SK-N-SH (cell line): ENCODE measurements at regions not wholly inside any gene's neighbourhood (a gene's known extent, or its start where the extent isn't known, plus 50 kb on each side); places are given as distances from the start of the nearest gene placed in this dataset.
"Not testable (repeated sequence)": the region's sequence is repeated elsewhere in the genome, so short reads cannot be mapped to it uniquely, and the experiment has no call there.

Source experiments
- CTCF ChIA-PET: fragments of 300-600, 350-600 bp; formaldehyde crosslinking; extraction: SDS; loops from one replicate; lab custom pipeline; 2021; lab: Yijun Ruan, JAX
- POLR2A ChIA-PET: fragments of 350-600 bp; sonication (Branson Sonifier 250); formaldehyde crosslinking; extraction: SDS; loops from one replicate; lab custom pipeline; 2020; ENCODE audit warnings: antibody characterized with exemption, inconsistent platforms; lab: Yijun Ruan, JAX
- DNase-seq: peaks from one replicate; pipeline ENCODE4 v3.0.0; 2012
- H2AFZ ChIP-seq: fragments of 200-600 bp; sonication (generic); 2 replicates; pipeline ENCODE4 v1.8.1; 2016; ENCODE audit warnings: antibody characterized with exemption, mild to moderate bottlenecking, low read depth
- H3F3A ChIP-seq: fragments of 200-600 bp; sonication (generic); replicated peaks from 2 replicates; pipeline ENCODE3; 2016; ENCODE audit warnings: antibody characterized with exemption, mild to moderate bottlenecking; ENCODE audit not compliant: insufficient read depth
- H3K27ac ChIP-seq, 2 experiments: fragments of 200-500 bp in 1 of 2; fragments of 200-600 bp in 1 of 2; sonication (Bioruptor generic) in 1 of 2; sonication (generic), shearing (Covaris generic) in 1 of 2; 2 replicates each; pipeline versions ENCODE4 v1.5.1 to v1.6.1; 2014 to 2016; ENCODE audit warnings: low read depth in 2 of 2, inconsistent platforms in 1 of 2, low read length in 1 of 2, mild to moderate bottlenecking in 1 of 2, mixed read lengths in 1 of 2
- H3K27me3 ChIP-seq: fragments of 200-600 bp; sonication (generic), shearing (Covaris generic); 2 replicates; pipeline ENCODE4 v1.6.1; 2016; ENCODE audit warnings: mixed run types; ENCODE audit not compliant: insufficient read depth
- H3K36me3 ChIP-seq, 2 experiments: fragments of 200-500 bp in 1 of 2; fragments of 200-600 bp in 1 of 2; sonication (Bioruptor generic) in 1 of 2; sonication (generic) in 1 of 2; replicated peaks in 1 of 2; 2 replicates each; pipeline versions ENCODE3 to v1.5.1; 2014 to 2016; ENCODE audit warnings: low read length in 1 of 2, mild to moderate bottlenecking in 1 of 2; ENCODE audit not compliant: insufficient read depth in 2 of 2, control insufficient read depth in 1 of 2
- H3K4me1 ChIP-seq, 2 experiments: fragments of 200-500 bp in 1 of 2; fragments of 200-600 bp in 1 of 2; sonication (Bioruptor generic) in 1 of 2; sonication (generic), shearing (Covaris generic) in 1 of 2; 2 replicates each; pipeline versions ENCODE4 v1.5.1 to v1.6.1; 2014 to 2016; ENCODE audit warnings: low read depth in 1 of 2, low read length in 1 of 2, mixed run types in 1 of 2; ENCODE audit not compliant: insufficient read depth in 2 of 2, control insufficient read depth in 1 of 2
- H3K4me2 ChIP-seq: fragments of 200-600 bp; sonication (generic), shearing (Covaris generic); 2 replicates; pipeline ENCODE4 v1.6.1; 2017; ENCODE audit warnings: mixed run types
- H3K4me3 ChIP-seq, 2 experiments: fragments of 200-500 bp in 1 of 2; fragments of 200-600 bp in 1 of 2; sonication (Bioruptor generic) in 1 of 2; sonication (generic), shearing (Covaris generic) in 1 of 2; 2 replicates each; pipeline versions ENCODE4 v1.5.1 to v1.8.1; 2014 to 2016; ENCODE audit warnings: low read depth in 2 of 2, inconsistent platforms in 1 of 2, low read length in 1 of 2, mild to moderate bottlenecking in 1 of 2, mixed read lengths in 1 of 2, moderate library complexity in 1 of 2
- H3K79me2 ChIP-seq: fragments of 200-600 bp; sonication (generic); 2 replicates; pipeline ENCODE4 v1.8.1; 2017; ENCODE audit warnings: mild to moderate bottlenecking; ENCODE audit not compliant: insufficient read depth
- H3K9ac ChIP-seq: fragments of 200-600 bp; sonication (generic); 2 replicates; pipeline ENCODE4 v1.6.1; 2017; ENCODE audit warnings: mixed run types
- H3K9me2 ChIP-seq: fragments of 200-600 bp; sonication (generic); 2 replicates; pipeline ENCODE4 v1.6.1; 2017; ENCODE audit warnings: mixed run types
- H3K9me3 ChIP-seq: fragments of 200-600 bp; sonication (generic); 2 replicates; pipeline ENCODE4 v1.6.1; 2017; ENCODE audit warnings: mixed run types, mild to moderate bottlenecking, moderate library complexity
- H4K20me1 ChIP-seq: fragments of 200-600 bp; sonication (generic); 2 replicates; pipeline ENCODE4 v1.6.1; 2017; ENCODE audit warnings: mild to moderate bottlenecking, mixed run types; ENCODE audit not compliant: insufficient read depth
- EZH2phosphoT487 ChIP-seq: fragments of 200-600 bp; sonication (generic); IDR thresholded peaks from 2 replicates; pipeline ENCODE4 v1.6.1; 2017; ENCODE audit warnings: low read depth, mixed run types, mild to moderate bottlenecking, antibody characterized with exemption, moderate library complexity, borderline replicate concordance
- GATA2 ChIP-seq: sonication (generic); formaldehyde crosslinking; IDR thresholded peaks from 2 replicates; pipeline ENCODE4 v1.5.0; 2020; ENCODE audit warnings: mild to moderate bottlenecking, missing genetic modification reagents
- JUND ChIP-seq: IDR thresholded peaks from 2 replicates; pipeline ENCODE4 v1.4.0; 2012
- MAX ChIP-seq: IDR thresholded peaks from 2 replicates; pipeline ENCODE4 v1.4.0; 2012; ENCODE audit warnings: low read depth
- POLR2AphosphoS5 ChIP-seq: IDR thresholded peaks from 2 replicates; pipeline ENCODE4 v1.6.1; 2012; ENCODE audit warnings: low read depth, low read length
- RCOR1 ChIP-seq: fragments of 150-350 bp; IDR thresholded peaks from 2 replicates; pipeline ENCODE4 v1.6.1; 2017; ENCODE audit warnings: antibody characterized with exemption, low read length
- TCF12 ChIP-seq: IDR thresholded peaks from 2 replicates; pipeline ENCODE4 v1.4.0; 2012
- TEAD4 ChIP-seq: IDR thresholded peaks from 2 replicates; pipeline ENCODE4 v1.4.0; 2012; ENCODE audit warnings: mild to moderate bottlenecking, borderline replicate concordance; ENCODE audit not compliant: insufficient read depth
- YY1 ChIP-seq: IDR thresholded peaks from 2 replicates; pipeline ENCODE4 v1.4.0; 2012; ENCODE audit warnings: low read depth, mild to moderate bottlenecking
- WGBS: methylation state at CpG from one replicate; pipeline ENCODE4 v1.1.6; 2017; ENCODE audit warnings: low lambda C conversion rate; 5-methylcytosine and 5-hydroxymethylcytosine counted together
- TF ChIP-seq, protein P1 (sequence below): IDR thresholded peaks from 2 replicates; pipeline ENCODE4; 2012
- TF ChIP-seq, protein P2 (sequence below): IDR thresholded peaks from 2 replicates; pipeline ENCODE4 v1.6.1; 2012; ENCODE audit warnings: mild to moderate bottlenecking, low read depth, low read length, moderate library complexity

DNA sequence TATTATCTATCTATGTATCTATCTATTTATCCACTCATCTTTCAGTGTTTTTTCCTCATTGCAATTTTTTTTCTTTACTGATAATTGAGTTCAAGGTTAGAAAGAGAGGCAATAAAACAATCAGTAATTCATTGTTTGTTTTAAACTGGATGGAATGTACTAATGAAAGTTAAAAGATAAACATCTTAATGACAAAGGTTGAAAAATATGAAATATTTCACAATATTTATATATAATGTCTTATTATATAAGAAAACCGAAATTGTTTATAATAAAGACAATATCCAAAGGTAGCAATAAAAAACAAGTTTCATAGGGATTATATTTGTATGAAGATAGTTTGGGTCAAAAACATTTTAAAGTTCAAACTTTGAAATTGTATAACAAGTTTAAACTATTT is 1015.5 kb upstream of the MIR17HG start:
- Histone ChIP-seq H3K9me2 (no peaks in the 10 kb centered on the region; the same call in 1 of the 2 replicates), H3K4me1 (no peaks in the 10 kb centered on the region), H3F3A (no peaks in the 10 kb centered on the region), H3K9me3 (no peaks in the 10 kb centered on the region), H2AFZ (no peak overlapping the region), H4K20me1 (no peaks in the 10 kb centered on the region), H3K79me2 (no peaks in the 10 kb centered on the region), H3K4me3 (no peak overlapping the region), H3K36me3 (no peaks in the 10 kb centered on the region), H3K27ac (no peak overlapping the region), H3K9ac (no peak overlapping the region), H3K27me3 (no peaks in the 10 kb centered on the region), H3K4me2 (no peak overlapping the region)
- TF ChIP-seq POLR2AphosphoS5 (no peak), YY1 (no peak), MAX (no peak), EZH2phosphoT487 (no peak), JUND (no peak), TCF12 (no peak), TEAD4 (no peak)
- TF ChIP-seq, protein P1, sequence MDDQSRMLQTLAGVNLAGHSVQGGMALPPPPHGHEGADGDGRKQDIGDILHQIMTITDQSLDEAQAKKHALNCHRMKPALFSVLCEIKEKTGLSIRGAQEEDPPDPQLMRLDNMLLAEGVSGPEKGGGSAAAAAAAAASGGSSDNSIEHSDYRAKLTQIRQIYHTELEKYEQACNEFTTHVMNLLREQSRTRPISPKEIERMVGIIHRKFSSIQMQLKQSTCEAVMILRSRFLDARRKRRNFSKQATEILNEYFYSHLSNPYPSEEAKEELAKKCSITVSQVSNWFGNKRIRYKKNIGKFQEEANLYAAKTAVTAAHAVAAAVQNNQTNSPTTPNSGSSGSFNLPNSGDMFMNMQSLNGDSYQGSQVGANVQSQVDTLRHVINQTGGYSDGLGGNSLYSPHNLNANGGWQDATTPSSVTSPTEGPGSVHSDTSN = no peak
- TF ChIP-seq, protein P2, sequence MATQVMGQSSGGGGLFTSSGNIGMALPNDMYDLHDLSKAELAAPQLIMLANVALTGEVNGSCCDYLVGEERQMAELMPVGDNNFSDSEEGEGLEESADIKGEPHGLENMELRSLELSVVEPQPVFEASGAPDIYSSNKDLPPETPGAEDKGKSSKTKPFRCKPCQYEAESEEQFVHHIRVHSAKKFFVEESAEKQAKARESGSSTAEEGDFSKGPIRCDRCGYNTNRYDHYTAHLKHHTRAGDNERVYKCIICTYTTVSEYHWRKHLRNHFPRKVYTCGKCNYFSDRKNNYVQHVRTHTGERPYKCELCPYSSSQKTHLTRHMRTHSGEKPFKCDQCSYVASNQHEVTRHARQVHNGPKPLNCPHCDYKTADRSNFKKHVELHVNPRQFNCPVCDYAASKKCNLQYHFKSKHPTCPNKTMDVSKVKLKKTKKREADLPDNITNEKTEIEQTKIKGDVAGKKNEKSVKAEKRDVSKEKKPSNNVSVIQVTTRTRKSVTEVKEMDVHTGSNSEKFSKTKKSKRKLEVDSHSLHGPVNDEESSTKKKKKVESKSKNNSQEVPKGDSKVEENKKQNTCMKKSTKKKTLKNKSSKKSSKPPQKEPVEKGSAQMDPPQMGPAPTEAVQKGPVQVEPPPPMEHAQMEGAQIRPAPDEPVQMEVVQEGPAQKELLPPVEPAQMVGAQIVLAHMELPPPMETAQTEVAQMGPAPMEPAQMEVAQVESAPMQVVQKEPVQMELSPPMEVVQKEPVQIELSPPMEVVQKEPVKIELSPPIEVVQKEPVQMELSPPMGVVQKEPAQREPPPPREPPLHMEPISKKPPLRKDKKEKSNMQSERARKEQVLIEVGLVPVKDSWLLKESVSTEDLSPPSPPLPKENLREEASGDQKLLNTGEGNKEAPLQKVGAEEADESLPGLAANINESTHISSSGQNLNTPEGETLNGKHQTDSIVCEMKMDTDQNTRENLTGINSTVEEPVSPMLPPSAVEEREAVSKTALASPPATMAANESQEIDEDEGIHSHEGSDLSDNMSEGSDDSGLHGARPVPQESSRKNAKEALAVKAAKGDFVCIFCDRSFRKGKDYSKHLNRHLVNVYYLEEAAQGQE = no peak
- CTCF ChIA-PET = no interaction called here
- WGBS = 79% methylated on average over 1 of the region's 1 CpG
- DNase-seq = no peak
- POLR2A ChIA-PET = no interaction called here

DNA sequence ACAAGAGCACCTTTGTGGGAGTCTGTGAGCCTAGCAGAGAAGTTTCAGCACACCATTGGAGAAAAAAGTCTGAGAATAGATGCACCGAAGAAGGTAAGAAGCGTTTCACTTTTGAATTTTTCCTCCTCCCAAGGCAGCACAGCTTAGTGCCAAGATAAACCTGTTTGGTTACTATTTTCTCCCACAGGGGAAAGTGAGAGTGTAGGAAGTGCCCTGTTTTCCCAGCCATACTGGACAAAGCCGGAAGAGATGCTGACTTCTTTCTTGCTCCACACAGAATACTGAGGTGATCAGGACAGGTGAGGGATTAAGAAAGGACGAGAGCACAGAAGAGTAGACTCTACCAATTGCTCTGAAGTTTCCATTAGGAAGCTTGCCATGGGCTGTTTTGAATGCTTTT is 1011.0 kb upstream of the MIR17HG start:
- no peaks in the 10 kb centered on the region for H3K36me3 ChIP-seq
- WGBS = 64% methylated on average over 4 of the region's 4 CpGs
- no peak overlapping the region for H3K27ac ChIP-seq
- DNase-seq = no peak
- ChIA-PET CTCF (interaction anchor here (1.1 kb wide), 1 partner anchor 9 kb away, joined by 3 read pairs; no protein-coding TSS in a partner anchor), POLR2A (no interaction called here)
- H3K79me2 ChIP-seq = no peaks in the 10 kb centered on the region
- no peaks in the 10 kb centered on the region for H3K4me1 ChIP-seq
- H3K9me2 ChIP-seq = no peaks in the 10 kb centered on the region; the same call in 1 of the 2 replicates
- H3K9me3 ChIP-seq = no peaks in the 10 kb centered on the region
- no peaks in the 10 kb centered on the region for H3F3A ChIP-seq
- no peaks in the 10 kb centered on the region for H3K27me3 ChIP-seq
- H3K9ac ChIP-seq = no peak overlapping the region
- TF ChIP-seq GATA2 (CRISPR knock-in tag) (no peak), RCOR1 (no peak), EZH2phosphoT487 (no peak)
- no peak overlapping the region for H3K4me3 ChIP-seq
- no peak overlapping the region for H3K4me2 ChIP-seq
- no peaks in the 10 kb centered on the region for H4K20me1 ChIP-seq
- H2AFZ ChIP-seq = no peak overlapping the region

DNA sequence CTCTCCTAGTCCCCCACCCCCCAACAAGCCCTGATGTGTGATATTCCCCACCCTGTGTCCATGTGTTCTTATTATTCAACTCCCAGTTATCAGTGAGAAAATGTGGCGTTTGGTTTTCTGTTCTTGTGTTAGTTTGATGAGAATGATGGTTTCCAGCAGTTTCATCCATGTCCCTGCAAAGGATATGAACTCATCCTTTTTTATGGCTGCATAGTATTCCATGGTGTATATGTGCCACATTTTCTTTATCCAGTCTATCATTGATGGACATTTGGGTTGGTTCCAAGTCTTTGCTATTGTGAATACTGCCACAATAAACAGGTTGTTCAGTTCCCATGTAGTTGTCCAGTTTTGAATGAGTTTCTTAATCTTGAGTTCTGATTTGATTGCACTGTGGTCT is 1006.1 kb upstream of the MIR17HG start:
- H2AFZ ChIP-seq, H3K27me3 ChIP-seq, H3K4me1 ChIP-seq, DNase-seq, H3K9ac ChIP-seq, CTCF ChIA-PET, H3F3A ChIP-seq, H3K4me2 ChIP-seq, H3K27ac ChIP-seq, H3K4me3 ChIP-seq, H3K9me3 ChIP-seq, H3K79me2 ChIP-seq, H4K20me1 ChIP-seq, H3K36me3 ChIP-seq, POLR2A ChIA-PET, H3K9me2 ChIP-seq: not testable (repeated sequence)
- WGBS = 25% methylated on average over 1 of the region's 1 CpG

DNA sequence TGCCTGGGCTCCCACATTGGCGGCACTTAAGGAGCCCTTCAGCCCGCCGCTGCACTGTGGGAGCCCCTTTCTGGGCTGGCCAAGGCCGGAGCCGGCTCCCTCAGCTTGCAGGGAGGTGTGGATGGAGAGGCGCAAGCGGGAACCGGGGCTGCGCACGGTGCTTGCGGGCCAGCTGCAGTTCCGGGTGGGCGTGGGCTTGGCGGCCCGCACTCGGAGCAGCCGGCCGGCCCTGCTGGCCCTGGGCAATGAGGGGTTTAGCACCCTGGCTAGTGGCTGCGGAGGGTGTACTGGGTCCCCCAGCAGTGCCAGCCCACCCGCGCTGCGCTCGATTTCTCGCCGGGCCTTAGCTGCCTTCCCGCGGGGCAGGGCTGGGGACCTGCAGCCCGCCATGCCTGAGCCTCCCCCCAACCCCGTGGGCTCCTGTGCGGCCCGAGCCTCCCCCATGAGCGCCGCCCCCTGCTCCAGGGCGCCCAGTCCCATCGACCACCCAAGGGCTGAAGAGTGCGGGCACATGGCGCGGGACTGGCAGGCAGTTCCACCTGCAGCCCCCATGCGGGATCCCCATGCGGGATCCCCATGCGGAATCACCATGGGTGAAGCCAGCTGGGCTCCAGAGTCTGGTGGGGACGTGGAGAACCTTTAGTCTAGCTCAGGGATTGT is 998.9 kb upstream of the MIR17HG start:
- CTCF ChIA-PET = not testable (repeated sequence)

More for the DNA sequence above, 998.9 kb upstream of the MIR17HG start:
- H3K4me3 ChIP-seq, DNase-seq, H3K9me2 ChIP-seq, H4K20me1 ChIP-seq, POLR2A ChIA-PET, H3K79me2 ChIP-seq, H3K9ac ChIP-seq, H3F3A ChIP-seq, H2AFZ ChIP-seq, H3K9me3 ChIP-seq, H3K27me3 ChIP-seq, H3K4me2 ChIP-seq, H3K27ac ChIP-seq, H3K4me1 ChIP-seq, H3K36me3 ChIP-seq: not testable (repeated sequence)
- WGBS = 90% methylated on average over 15 of the region's 42 CpGs
